SK-N-MC (cell line): ENCODE measurements at regions not wholly inside any gene's neighbourhood (a gene's known extent, or its start where the extent isn't known, plus 50 kb on each side); places are given as distances from the start of the nearest gene placed in this dataset.

Experiments
- EZH2 ChIP-seq: fragments of 200-600 bp; sonication (generic); IDR thresholded peaks from one replicate; pipeline ENCODE4 v1.6.1; 2017; ENCODE audit warnings: antibody characterized with exemption
- POLR2AphosphoS5 ChIP-seq: IDR thresholded peaks from 2 replicates; pipeline ENCODE4 v1.6.1; 2012; ENCODE audit warnings: mild to moderate bottlenecking, low read depth, low read length, borderline replicate concordance

GRCh38 chr3:124552224-124552623 lies 178.0 kb upstream of the UMPS start:
- TF ChIP-seq POLR2AphosphoS5 (no peak), EZH2 (no peak)
